IMR-90 (cell line): ENCODE measurements at regions not wholly inside any gene's neighbourhood (a gene's known extent, or its start where the extent isn't known, plus 50 kb on each side); places are given as distances from the start of the nearest gene placed in this dataset.

Experiments used
- ATAC-seq: fragments of 200-7000 bp; cut with Tn5 transposase; 2 replicates; pipeline ENCODE4 v1.9.1; 2020; ENCODE audit warnings: low read depth, mild to moderate bottlenecking, moderate library complexity
- BruUV-seq: library from RNA; stranded (reverse); fragments of 400-500 nt; replicated peaks from 2 replicates; lab custom pipeline; 2021; lab: Mats Ljungman, UMichigan
- CTCF ChIA-PET: fragments of 300-600 bp; formaldehyde crosslinking; extraction: SDS; loops from one replicate; lab custom pipeline; 2021; ENCODE audit warnings: antibody characterized with exemption; lab: Yijun Ruan, JAX
- POLR2A ChIA-PET: fragments of 300-600 bp; sonication (Branson Sonifier 250); formaldehyde crosslinking; loops from one replicate; lab custom pipeline; 2022; ENCODE audit warnings: antibody characterized with exemption; ENCODE audit not compliant: unreplicated experiment; lab: Charles Lee
- DNase-seq: peaks from one replicate; pipeline ENCODE4 v3.0.0; 2013
- H2AFZ ChIP-seq: replicated peaks from 2 replicates; pipeline ENCODE3; 2013; ENCODE audit warnings: low read length, mild to moderate bottlenecking; ENCODE audit not compliant: poor library complexity
- H2AK5ac ChIP-seq: 2 replicates; pipeline ENCODE4 v1.6.1; 2013; ENCODE audit warnings: low read depth, low read length, inconsistent platforms
- H2AK9ac ChIP-seq: replicated peaks from 2 replicates; pipeline ENCODE3; 2013; ENCODE audit warnings: mild to moderate bottlenecking, low read depth, low read length, moderate library complexity; ENCODE audit not compliant: poor library complexity
- H2BK120ac ChIP-seq: 2 replicates; pipeline ENCODE4 v1.6.1; 2013; ENCODE audit warnings: low read depth, low read length, inconsistent platforms
- H2BK15ac ChIP-seq: 3 replicates; pipeline ENCODE4 v1.6.1; 2013; ENCODE audit warnings: low read depth, low read length, inconsistent platforms
- H2BK20ac ChIP-seq: 2 replicates; pipeline ENCODE4 v1.6.1; 2013; ENCODE audit warnings: low read depth, mild to moderate bottlenecking, inconsistent platforms, low read length, moderate library complexity
- H2BK5ac ChIP-seq: 2 replicates; pipeline ENCODE4 v1.6.1; 2013; ENCODE audit warnings: mild to moderate bottlenecking, low read depth, low read length, inconsistent platforms; ENCODE audit not compliant: poor library complexity, severe bottlenecking
- H3K14ac ChIP-seq: replicated peaks from 2 replicates; pipeline ENCODE4 v1.6.1; 2013; ENCODE audit warnings: low read depth, low read length, inconsistent platforms
- H3K18ac ChIP-seq: 2 replicates; pipeline ENCODE4 v1.6.1; 2013; ENCODE audit warnings: low read depth, low read length, control low read depth
- H3K23ac ChIP-seq: 2 replicates; pipeline ENCODE4 v1.6.1; 2013; ENCODE audit warnings: low read depth, low read length, inconsistent platforms
- H3K27ac ChIP-seq: 2 replicates; pipeline ENCODE4 v1.5.1; 2013; ENCODE audit warnings: mild to moderate bottlenecking, control low read depth, low read length; ENCODE audit not compliant: insufficient read depth
- H3K27me3 ChIP-seq: 2 replicates; pipeline ENCODE4 v1.6.1; 2013; ENCODE audit warnings: low read length; ENCODE audit not compliant: control insufficient read depth, insufficient read depth
- H3K36me3 ChIP-seq: 2 replicates; pipeline ENCODE4 v1.6.1; 2013; ENCODE audit warnings: low read length, mixed read lengths; ENCODE audit not compliant: control insufficient read depth, insufficient read depth
- H3K4ac ChIP-seq: 2 replicates; pipeline ENCODE4 v1.6.1; 2013; ENCODE audit warnings: low read depth, low read length, inconsistent platforms
- H3K4me1 ChIP-seq: 2 replicates; pipeline ENCODE4 v1.6.1; 2013; ENCODE audit warnings: low read length, mixed read lengths; ENCODE audit not compliant: control insufficient read depth, insufficient read depth
- H3K4me2 ChIP-seq: 2 replicates; pipeline ENCODE4 v1.6.1; 2013; ENCODE audit warnings: low read depth, mild to moderate bottlenecking, control low read depth, low read length, moderate library complexity
- H3K4me3 ChIP-seq: 2 replicates; pipeline ENCODE4 v1.5.1; 2013; ENCODE audit warnings: low read depth, mild to moderate bottlenecking, control low read depth, low read length, moderate library complexity; ENCODE audit not compliant: insufficient read depth
- H3K56ac ChIP-seq: 2 replicates; pipeline ENCODE4 v1.6.1; 2013; ENCODE audit warnings: low read length, inconsistent platforms; ENCODE audit not compliant: insufficient read depth; ENCODE audit errors: extremely low read depth
- H3K79me1 ChIP-seq, 2 experiments: 2 replicates each; pipeline ENCODE4 v1.6.1; 2013; ENCODE audit warnings: low read length in 2 of 2, inconsistent platforms in 1 of 2, low read depth in 1 of 2
- H3K9ac ChIP-seq: 2 replicates; pipeline ENCODE4 v1.6.1; 2013; ENCODE audit warnings: low read depth, low read length, control low read depth
- H3K9me1 ChIP-seq: 2 replicates; pipeline ENCODE4 v1.6.1; 2013; ENCODE audit warnings: low read length, inconsistent platforms; ENCODE audit not compliant: insufficient read depth
- H3K9me3 ChIP-seq: 2 replicates; pipeline ENCODE4 v1.6.1; 2013; ENCODE audit warnings: low read length; ENCODE audit not compliant: control insufficient read depth, insufficient read depth
- H4K20me1 ChIP-seq: 2 replicates; pipeline ENCODE4 v1.6.1; 2013; ENCODE audit warnings: low read length, inconsistent platforms; ENCODE audit not compliant: insufficient read depth
- H4K5ac ChIP-seq: 2 replicates; pipeline ENCODE4 v1.6.1; 2013; ENCODE audit warnings: mild to moderate bottlenecking, low read depth, low read length, control low read depth
- H4K8ac ChIP-seq, 2 experiments: 2 replicates each; pipeline ENCODE4 v1.6.1; 2013; ENCODE audit warnings: low read depth in 2 of 2, low read length in 2 of 2, control low read depth in 1 of 2, inconsistent platforms in 1 of 2
- H4K91ac ChIP-seq: 2 replicates; pipeline ENCODE4 v1.6.1; 2013; ENCODE audit warnings: low read depth, low read length, inconsistent platforms; ENCODE audit not compliant: insufficient read depth
- BHLHE40 ChIP-seq: fragments of 150-350 bp; IDR thresholded peaks from 2 replicates; pipeline ENCODE4 v1.6.1; 2016; ENCODE audit warnings: mild to moderate bottlenecking, low read depth, low read length
- CEBPB ChIP-seq: IDR thresholded peaks from 2 replicates; pipeline ENCODE4 v1.6.1; 2012; ENCODE audit warnings: low read depth, low read length, improper control_type of control experiment
- CHD1 ChIP-seq: IDR thresholded peaks from 2 replicates; pipeline ENCODE4 v1.6.1; 2012; ENCODE audit warnings: low read depth, low read length, improper control_type of control experiment
- CTCF ChIP-seq: conservative IDR thresholded peaks from 2 replicates; pipeline ENCODE4 v1.5.1; 2012; ENCODE audit warnings: mild to moderate bottlenecking, low read depth, low read length, improper control_type of control experiment
- ELK1 ChIP-seq: fragments of 150-350 bp; IDR thresholded peaks from 2 replicates; pipeline ENCODE4 v1.6.1; 2016; ENCODE audit warnings: low read depth, mild to moderate bottlenecking, low read length, moderate library complexity, borderline replicate concordance
- FOS ChIP-seq: fragments of 150-350 bp; IDR thresholded peaks from 2 replicates; pipeline ENCODE4 v1.6.1; 2016; ENCODE audit warnings: low read depth, low read length
- MAFK ChIP-seq: IDR thresholded peaks from 2 replicates; pipeline ENCODE4 v1.6.1; 2012; ENCODE audit warnings: low read depth, low read length, improper control_type of control experiment
- MAZ ChIP-seq: IDR thresholded peaks from 2 replicates; pipeline ENCODE4 v1.6.1; 2012; ENCODE audit warnings: low read depth, mild to moderate bottlenecking, low read length, improper control_type of control experiment, moderate library complexity, borderline replicate concordance
- MXI1 ChIP-seq: IDR thresholded peaks from 2 replicates; pipeline ENCODE4 v1.6.1; 2012; ENCODE audit warnings: low read depth, mild to moderate bottlenecking, low read length, moderate library complexity, borderline replicate concordance
- NFE2L2 ChIP-seq: fragments of 150-350 bp; IDR thresholded peaks from 2 replicates; pipeline ENCODE4 v1.6.1; 2016; ENCODE audit warnings: low read depth, mild to moderate bottlenecking, low read length
- POLR2A ChIP-seq: IDR thresholded peaks from 2 replicates; pipeline ENCODE4 v1.6.1; 2012; ENCODE audit warnings: mild to moderate bottlenecking, low read depth, low read length
- RAD21 ChIP-seq: IDR thresholded peaks from 2 replicates; pipeline ENCODE4 v1.6.1; 2012; ENCODE audit warnings: low read length, improper control_type of control experiment
- RCOR1 ChIP-seq: IDR thresholded peaks from 2 replicates; pipeline ENCODE4 v1.6.1; 2012; ENCODE audit warnings: mild to moderate bottlenecking, low read length, improper control_type of control experiment; ENCODE audit not compliant: insufficient replicate concordance
- RFX5 ChIP-seq: IDR thresholded peaks from 2 replicates; pipeline ENCODE4 v1.8.0; 2012; ENCODE audit warnings: low read depth, mild to moderate bottlenecking, low read length, moderate library complexity
- SMC3 ChIP-seq: fragments of 150-350 bp; IDR thresholded peaks from 2 replicates; pipeline ENCODE4 v1.6.1; 2016; ENCODE audit warnings: low read depth, mild to moderate bottlenecking, antibody characterized with exemption, low read length, moderate library complexity
- USF2 ChIP-seq: fragments of 150-350 bp; IDR thresholded peaks from 2 replicates; pipeline ENCODE4 v1.6.1; 2017; ENCODE audit warnings: mild to moderate bottlenecking, antibody characterized with exemption, low read length, low read depth
- whole genome bisulfite sequencing, 2 experiments: methylation state at CpG; one replicate each; pipeline versions ENCODE4 v1.1.5 to v1.1.7; 2013; ENCODE audit warnings: missing lambda C conversion rate in 2 of 2; ENCODE audit not compliant: insufficient read length in 1 of 2; ENCODE audit errors: extremely low coverage in 2 of 2; 5-methylcytosine and 5-hydroxymethylcytosine counted together
- dilution Hi-C: fragments of 300-500 bp; cut with HindIII; formaldehyde crosslinking; loops from one replicate; pipeline ENCODE4 v1.14.3; 2018; ENCODE audit warnings: low sequenced_read_pairs; ENCODE audit not compliant: unreplicated experiment
- in situ Hi-C: fragments of 300-500 bp; cut with MboI; formaldehyde crosslinking; loops from 3 replicates; pipeline ENCODE4 v1.14.3; 2019; ENCODE audit warnings: low sequenced_read_pairs, inconsistent platforms, mixed read lengths
- intact Hi-C: fragments of 100-400 bp; cut with micrococcal nuclease; formaldehyde crosslinking; loops from 2 replicates; pipeline ENCODE4 v1.10.0; 2022

GRCh38 chr21:17427157-17427556 lies 85.7 kb upstream of the CXADR start:
- in situ Hi-C loops (no loop called here), dilution Hi-C loops (no loop called here), intact Hi-C loops (no loop called here)
- no peaks in the 10 kb centered on the region for H4K20me1 ChIP-seq
- POLR2A ChIA-PET = no interaction called here
- H3K56ac ChIP-seq = no peak overlapping the region
- H2BK5ac ChIP-seq = no peak overlapping the region
- H3K18ac ChIP-seq = no peak overlapping the region
- CTCF ChIA-PET = no interaction called here
- no peak overlapping the region for H2AK9ac ChIP-seq
- H2BK120ac ChIP-seq = no peak overlapping the region
- no CpG with 5 or more reads among the region's 7 CpGs for WGBS, 2 experiments
- no peak overlapping the region for H3K9ac ChIP-seq
- H2BK20ac ChIP-seq = no peak overlapping the region
- no peak overlapping the region for H2AK5ac ChIP-seq
- H3K9me3 ChIP-seq = no peaks in the 10 kb centered on the region
- H4K8ac ChIP-seq = no peak overlapping the region
- no peak overlapping the region for H3K4ac ChIP-seq
- no peak overlapping the region for H3K4me3 ChIP-seq
- no peak overlapping the region for H4K91ac ChIP-seq
- ATAC-seq = no peak
- no peaks in the 10 kb centered on the region for H3K36me3 ChIP-seq
- no peaks in the 10 kb centered on the region for H3K9me1 ChIP-seq
- H4K5ac ChIP-seq = no peak overlapping the region
- no peak overlapping the region for H3K14ac ChIP-seq
- no peak overlapping the region for H3K27ac ChIP-seq
- no peak overlapping the region for H2BK15ac ChIP-seq
- no peak for DNase-seq
- no peaks in the 10 kb centered on the region; the same call in 1 of the 2 replicates for H3K27me3 ChIP-seq
- no peak overlapping the region for H2AFZ ChIP-seq
- H3K4me2 ChIP-seq = no peak overlapping the region
- no peaks in the 10 kb centered on the region for H3K79me1 ChIP-seq
- BruUV-seq = no TSS peak
- H3K4me1 ChIP-seq = no peaks in the 10 kb centered on the region
- TF ChIP-seq RAD21 (no peak), POLR2A (no peak), SMC3 (no peak), MAZ (no peak), CEBPB (no peak), MAFK (no peak), FOS (no peak), MXI1 (no peak), CHD1 (no peak), NFE2L2 (no peak), ELK1 (no peak), RFX5 (no peak), CTCF (no peak), BHLHE40 (no peak), RCOR1 (no peak), USF2 (no peak)
- no peak overlapping the region for H3K23ac ChIP-seq
